Loucy (cell line): ENCODE measurements at regions not wholly inside any gene's neighbourhood (a gene's known extent, or its start where the extent isn't known, plus 50 kb on each side); places are given as distances from the start of the nearest gene placed in this dataset.

ENCODE experiments used
- H2AFZ ChIP-seq: fragments of 200-600 bp; sonication (generic); 2 replicates; pipeline ENCODE4 v1.6.0; 2016; ENCODE audit warnings: antibody characterized with exemption, mild to moderate bottlenecking, low read length, moderate library complexity
- H3F3A ChIP-seq: fragments of 200-600 bp; 2 replicates; pipeline ENCODE4 v1.6.0; 2016; ENCODE audit warnings: antibody characterized with exemption, low read depth, mild to moderate bottlenecking
- H3K27me3 ChIP-seq: fragments of 200-600 bp; sonication (generic); 2 replicates; pipeline ENCODE4 v1.6.1; 2014; ENCODE audit warnings: low read length, mild to moderate bottlenecking; ENCODE audit not compliant: insufficient read depth, poor library complexity, severe bottlenecking
- H3K36me3 ChIP-seq: fragments of 200-600 bp; sonication (generic); 2 replicates; pipeline ENCODE4 v1.6.1; 2016; ENCODE audit warnings: low read length; ENCODE audit not compliant: insufficient read depth
- H3K4me1 ChIP-seq: fragments of 200-600 bp; sonication (generic); 2 replicates; pipeline ENCODE4 v1.5.1; 2014; ENCODE audit warnings: low read length, mild to moderate bottlenecking; ENCODE audit not compliant: insufficient read depth, poor library complexity, severe bottlenecking
- H3K4me2 ChIP-seq: fragments of 200-600 bp; sonication (generic); 2 replicates; pipeline ENCODE4 v1.6.0; 2014; ENCODE audit warnings: antibody characterized with exemption, low read length, low read depth, mild to moderate bottlenecking; ENCODE audit not compliant: poor library complexity, severe bottlenecking
- H3K4me3 ChIP-seq: fragments of 200-600 bp; sonication (generic); 2 replicates; pipeline ENCODE4 v1.5.1; 2014; ENCODE audit warnings: low read length, mild to moderate bottlenecking, mixed read lengths; ENCODE audit not compliant: poor library complexity, severe bottlenecking
- H3K79me2 ChIP-seq: fragments of 200-600 bp; sonication (generic); 2 replicates; pipeline ENCODE4 v1.6.1; 2014; ENCODE audit warnings: low read length; ENCODE audit not compliant: insufficient read depth
- H3K9ac ChIP-seq: fragments of 200-600 bp; sonication (generic); 2 replicates; pipeline ENCODE4 v1.6.0; 2014; ENCODE audit warnings: mild to moderate bottlenecking, low read depth, low read length, moderate library complexity; ENCODE audit not compliant: poor library complexity, severe bottlenecking
- H3K9me2 ChIP-seq: fragments of 200-600 bp; sonication (generic); replicated peaks from 2 replicates; pipeline ENCODE4 v1.6.1; 2016; ENCODE audit warnings: low read depth, low read length, mixed read lengths
- H3K9me3 ChIP-seq: fragments of 200-600 bp; sonication (generic); 2 replicates; pipeline ENCODE4 v1.6.1; 2014; ENCODE audit warnings: mild to moderate bottlenecking, antibody characterized with exemption, low read length, low read depth; ENCODE audit not compliant: insufficient read depth
- H4K20me1 ChIP-seq: fragments of 200-600 bp; sonication (generic); 2 replicates; pipeline ENCODE4 v1.6.0; 2014; ENCODE audit warnings: antibody characterized with exemption, low read length, mild to moderate bottlenecking; ENCODE audit not compliant: insufficient read depth, poor library complexity, severe bottlenecking
- CTCF ChIP-seq: fragments of 200-600 bp; sonication (generic); conservative IDR thresholded peaks from 2 replicates; pipeline ENCODE4 v1.5.1; 2014; ENCODE audit warnings: mild to moderate bottlenecking, antibody characterized with exemption, low read length
- EZH2phosphoT487 ChIP-seq: fragments of 200-600 bp; IDR thresholded peaks from 2 replicates; pipeline ENCODE4 v1.6.1; 2018; ENCODE audit warnings: antibody characterized with exemption, mild to moderate bottlenecking, moderate library complexity, borderline replicate concordance

DNA sequence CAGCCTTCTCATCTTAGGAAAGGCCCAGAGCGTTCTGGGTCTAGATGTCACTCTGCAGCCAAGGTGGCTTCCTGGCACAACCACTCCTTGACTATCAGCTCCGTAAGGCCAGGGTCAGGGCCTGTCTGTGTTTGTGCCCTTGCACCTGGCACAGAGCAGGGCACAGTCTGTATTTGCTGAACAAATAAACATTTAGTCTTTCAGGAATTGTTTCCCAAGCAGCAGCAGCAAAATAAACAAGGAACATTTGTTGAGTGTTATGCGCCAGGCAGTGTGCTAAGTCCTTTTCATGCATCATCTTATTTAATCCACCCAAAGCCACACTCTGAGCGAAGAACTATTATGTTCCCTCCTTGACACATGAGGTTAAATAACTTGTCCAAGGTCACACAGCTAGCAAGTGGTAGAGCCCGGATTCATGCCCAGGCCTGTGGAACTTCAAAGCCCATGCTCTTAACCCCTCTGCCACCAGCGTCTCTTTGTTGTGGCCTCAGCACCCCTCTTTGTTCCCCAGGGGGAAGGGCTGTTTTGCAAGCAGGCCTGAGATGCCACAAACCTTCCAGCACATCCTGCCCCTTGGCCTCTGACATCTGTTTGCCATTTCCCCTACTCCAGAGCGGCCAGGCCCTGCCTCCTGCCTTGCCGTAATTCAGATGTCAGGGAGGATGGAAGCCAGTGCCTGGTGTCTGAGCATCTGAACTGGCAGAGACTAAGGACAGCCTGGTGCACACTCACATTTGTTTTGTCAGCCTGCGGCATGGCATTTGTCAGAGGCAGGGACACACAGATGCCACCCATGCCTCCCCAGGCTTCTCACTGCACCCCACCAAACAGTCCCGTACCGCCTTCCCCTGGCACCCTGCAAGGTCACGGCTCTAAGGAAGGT is 325.8 kb upstream of the ZMIZ1 start:
- H3K27me3 ChIP-seq, result no peaks in the 10 kb centered on the region

DNA sequence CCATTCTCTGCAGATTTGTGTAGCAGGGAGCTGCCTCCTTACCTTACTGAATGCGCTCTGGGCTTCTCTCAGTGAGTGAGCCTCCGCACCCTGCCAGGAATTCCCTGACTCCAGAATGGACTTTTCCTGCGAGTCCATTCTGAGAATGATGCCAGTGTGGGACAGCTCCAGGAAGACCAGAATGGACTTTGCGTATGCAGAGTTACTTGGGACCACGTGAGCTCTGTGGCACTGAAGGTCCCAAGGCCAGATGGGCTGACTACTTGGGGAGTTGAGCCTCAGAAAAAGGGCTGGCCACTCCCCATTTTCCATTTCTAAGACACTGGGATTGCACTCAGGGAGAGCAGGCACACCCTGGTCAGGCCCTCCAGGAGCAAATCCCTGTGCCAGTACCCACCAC is 324.7 kb upstream of the ZMIZ1 start:
- Histone ChIP-seq H3K79me2 (no peaks in the 10 kb centered on the region), H3K4me1 (peaks cover 36% of the 10 kb centered on the region), H3K9me2 (no peaks in the 10 kb centered on the region), H3K9ac (peak overlapping the region; percentile 76), H3K4me3 (no peak overlapping the region), H4K20me1 (no peaks in the 10 kb centered on the region), H3K36me3 (no peaks in the 10 kb centered on the region), H3K9me3 (no peaks in the 10 kb centered on the region), H3K27me3 (no peaks in the 10 kb centered on the region), H3K4me2 (no peak overlapping the region), H3F3A (no peaks in the 10 kb centered on the region), H2AFZ (no peak overlapping the region)
- TF ChIP-seq CTCF (no peak), EZH2phosphoT487 (no peak)

More for the DNA sequence above, 325.8 kb upstream of the ZMIZ1 start:
- Histone ChIP-seq H3K4me3 (peak overlapping the region; percentile 5), H3K79me2 (no peaks in the 10 kb centered on the region), H3K9me2 (no peaks in the 10 kb centered on the region), H4K20me1 (no peaks in the 10 kb centered on the region), H2AFZ (0 out of 2 replicates have a peak overlapping the region, but pooled peaks have one; percentile 3), H3K36me3 (no peaks in the 10 kb centered on the region), H3K9me3 (no peaks in the 10 kb centered on the region), H3F3A (no peaks in the 10 kb centered on the region), H3K4me1 (peaks cover 36% of the 10 kb centered on the region), H3K4me2 (peak overlapping the region; percentile 62), H3K9ac (peak overlapping the region; percentile 76)
- TF ChIP-seq CTCF, result no peak
- TF ChIP-seq EZH2phosphoT487, result no peak

- TF ChIP-seq EZH2phosphoT487 (no peak), CTCF (no peak)
- no peaks in the 10 kb centered on the region for H3K36me3 ChIP-seq
- no peaks in the 10 kb centered on the region for H3F3A ChIP-seq
- peak overlapping the region; percentile 76 for H3K9ac ChIP-seq
- no peaks in the 10 kb centered on the region for H3K79me2 ChIP-seq
- no peaks in the 10 kb centered on the region for H3K9me3 ChIP-seq
- H4K20me1 ChIP-seq, result no peaks in the 10 kb centered on the region
- H2AFZ ChIP-seq, result no peak overlapping the region
- H3K4me1 ChIP-seq, result peaks cover 36% of the 10 kb centered on the region
- H3K9me2 ChIP-seq, result no peaks in the 10 kb centered on the region
- no peaks in the 10 kb centered on the region for H3K27me3 ChIP-seq
- H3K4me2 ChIP-seq, result no peak overlapping the region
- H3K4me3 ChIP-seq, result no peak overlapping the region
Measured at GRCh38 chr10:78744491-78745090, 324.2 kb upstream of the ZMIZ1 start.
